ENCODE measurements at regions not wholly inside any gene's neighbourhood (a gene's known extent, or its start where the extent isn't known, plus 50 kb on each side); places are given as distances from the start of the nearest gene placed in this dataset.
"Not testable (repeated sequence)": the region's sequence is repeated elsewhere in the genome, so short reads cannot be mapped to it uniquely, and the experiment has no call there.

- H3K27me3 ChIP-seq: no peaks in the 10 kb centered on the region
- H3K36me3 ChIP-seq: no peaks in the 10 kb centered on the region
- peaks cover 0 to 3% (median 0%) of the 10 kb centered on the region in 4 donors for H3K9me3 ChIP-seq
- no peak for DNase-seq
- intact Hi-C loops (cut with DNase I): no loop called here
- no peaks in the 10 kb centered on the region for H3K4me1 ChIP-seq
- H3K27ac ChIP-seq: no peak overlapping the region
- no peak overlapping the region for H3K4me3 ChIP-seq
- TF ChIP-seq EP300 (IDR thresholded peaks at IDR 0.05): no peak
- no peak for TF ChIP-seq POLR2A (IDR thresholded peaks at IDR 0.05)
- TF ChIP-seq CTCF (IDR thresholded peaks at IDR 0.05): no peak
- TF ChIP-seq POLR2AphosphoS5 (IDR thresholded peaks at IDR 0.05): no peak
- 87 to 91% methylated on average over 12 of the region's 12 CpGs for WGBS, 2 donors
These were observed 103.1 kb upstream of the PPP2R3B start for GRCh38 chrX:489820-490219.

GRCh38 chrX:497186-498014 is 110.7 kb upstream of the PPP2R3B start:
- Histone ChIP-seq H3K27ac (no peak overlapping the region), H3K9me3 (no peaks in the 10 kb centered on the region), H3K4me1 (no peaks in the 10 kb centered on the region), H3K27me3 (peaks cover 3 to 49% (median 13%) of the 10 kb centered on the region in 3 donors), H3K4me3 (no peak overlapping the region), H3K36me3 (no peaks in the 10 kb centered on the region)
- no peak for DNase-seq
- 58 to 74% methylated on average over 39 of the region's 39 CpGs for WGBS, 2 donors
- intact Hi-C loops (cut with DNase I): no loop called here
- TF ChIP-seq CTCF (IDR thresholded peaks at IDR 0.05) (no peak), POLR2AphosphoS5 (IDR thresholded peaks at IDR 0.05) (no peak), POLR2A (IDR thresholded peaks at IDR 0.05) (no peak), EP300 (IDR thresholded peaks at IDR 0.05) (no peak)

- H3K27ac ChIP-seq; DNase-seq; H3K36me3 ChIP-seq; H3K9me3 ChIP-seq; intact Hi-C loops (cut with DNase I); H3K4me1 ChIP-seq; H3K4me3 ChIP-seq: not testable (repeated sequence)
- H3K27me3 ChIP-seq: peaks cover 3 to 57% (median 13%) of the 10 kb centered on the region in 3 donors
- 79 to 80% methylated on average over 12 of the region's 12 CpGs for WGBS, 2 donors
These were observed 112.2 kb upstream of the PPP2R3B start for GRCh38 chrX:498901-499300.

- no peak for DNase-seq
- TF ChIP-seq POLR2AphosphoS5 (IDR thresholded peaks at IDR 0.05) (no peak), POLR2A (IDR thresholded peaks at IDR 0.05) (no peak), EP300 (IDR thresholded peaks at IDR 0.05) (no peak), CTCF (IDR thresholded peaks at IDR 0.05) (no peak)
- Histone ChIP-seq H3K9me3 (no peaks in the 10 kb centered on the region), H3K4me3 (no peak overlapping the region), H3K27me3 (peaks cover 3 to 57% (median 13%) of the 10 kb centered on the region in 3 donors), H3K4me1 (no peaks in the 10 kb centered on the region), H3K36me3 (no peaks in the 10 kb centered on the region), H3K27ac (no peak overlapping the region)
- intact Hi-C loops (cut with DNase I): no loop called here
- 7 to 21% methylated on average over 21 of the region's 21 CpGs for WGBS, 2 donors
These were observed 113.2 kb upstream of the PPP2R3B start for GRCh38 chrX:499870-500364.

- H3K27me3 ChIP-seq: peaks cover 3 to 57% (median 13%) of the 10 kb centered on the region in 3 donors
- H3K4me3 ChIP-seq: no peak overlapping the region
- no peaks in the 10 kb centered on the region for H3K4me1 ChIP-seq
- H3K27ac ChIP-seq: no peak overlapping the region
- intact Hi-C loops (cut with DNase I): no loop called here
- H3K36me3 ChIP-seq: no peaks in the 10 kb centered on the region
- no peak for DNase-seq
- H3K9me3 ChIP-seq: no peaks in the 10 kb centered on the region
- TF ChIP-seq POLR2AphosphoS5 (IDR thresholded peaks at IDR 0.05) (no peak), CTCF (IDR thresholded peaks at IDR 0.05) (no peak), POLR2A (IDR thresholded peaks at IDR 0.05) (no peak), EP300 (IDR thresholded peaks at IDR 0.05) (no peak)
- WGBS, 2 donors: 76 to 84% methylated on average over 31 of the region's 31 CpGs
These were observed 113.8 kb upstream of the PPP2R3B start for GRCh38 chrX:500481-501010.

All from sigmoid colon (tissue), 6 donors.